Mesothelial cell of epicardium (in vitro differentiated cells): ENCODE measurements at regions not wholly inside any gene's neighbourhood (a gene's known extent, or its start where the extent isn't known, plus 50 kb on each side); places are given as distances from the start of the nearest gene placed in this dataset.
"Not testable (repeated sequence)": the region's sequence is repeated elsewhere in the genome, so short reads cannot be mapped to it uniquely, and the experiment has no call there.

Source experiments
- DNase-seq, 2 experiments: peaks; one replicate each; pipeline ENCODE4 v3.0.0; 2021; ENCODE audit warnings: low spot score in 2 of 2; ENCODE audit not compliant: unreplicated experiment in 2 of 2
- H3K27ac Mint-ChIP-seq: 2 replicates; pipeline ENCODE4 v1.8.0; 2021; ENCODE audit warnings: mixed read lengths
- H3K27me3 Mint-ChIP-seq: 2 replicates; pipeline ENCODE4 v1.8.0; 2021; ENCODE audit warnings: low read depth, mixed read lengths
- H3K36me3 Mint-ChIP-seq: 2 replicates; pipeline ENCODE4 v1.8.0; 2021; ENCODE audit warnings: mixed read lengths
- H3K4me1 Mint-ChIP-seq: 2 replicates; pipeline ENCODE4 v1.8.0; 2021; ENCODE audit warnings: mixed read lengths
- H3K4me3 Mint-ChIP-seq: 2 replicates; pipeline ENCODE4 v1.8.0; 2021; ENCODE audit warnings: mild to moderate bottlenecking, moderate library complexity, mixed read lengths
- H3K9me3 Mint-ChIP-seq: 2 replicates; pipeline ENCODE4 v1.8.0; 2021; ENCODE audit warnings: mixed read lengths
- TF ChIP-seq, protein P1 (sequence below): fragments of 200-600 bp; sonication (generic); IDR thresholded peaks from one replicate; pipeline ENCODE4 v1.5.0; 2021; ENCODE audit warnings: antibody characterized with exemption; ENCODE audit not compliant: unreplicated experiment

DNA sequence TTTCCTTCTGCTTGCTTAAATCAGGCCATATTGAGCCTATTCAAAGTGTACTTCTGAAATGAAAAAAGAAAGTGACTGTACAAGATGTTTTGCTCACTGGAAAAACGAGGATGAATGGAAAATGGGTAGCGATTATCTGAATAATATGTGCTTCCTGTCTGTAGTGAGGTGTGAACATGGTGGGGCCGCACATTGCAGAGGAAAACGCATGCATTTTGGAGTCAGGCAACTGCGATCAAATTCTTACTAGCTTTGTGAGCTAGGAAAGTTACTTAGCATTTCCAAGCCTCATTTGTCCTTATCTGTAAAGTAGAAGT is 73.0 kb upstream of the PRSS3 start:
- no peak overlapping the region for H3K4me3 Mint-ChIP-seq
- peaks cover 15% of the 10 kb centered on the region for H3K27me3 Mint-ChIP-seq
- H3K27ac Mint-ChIP-seq = no peak overlapping the region

DNA sequence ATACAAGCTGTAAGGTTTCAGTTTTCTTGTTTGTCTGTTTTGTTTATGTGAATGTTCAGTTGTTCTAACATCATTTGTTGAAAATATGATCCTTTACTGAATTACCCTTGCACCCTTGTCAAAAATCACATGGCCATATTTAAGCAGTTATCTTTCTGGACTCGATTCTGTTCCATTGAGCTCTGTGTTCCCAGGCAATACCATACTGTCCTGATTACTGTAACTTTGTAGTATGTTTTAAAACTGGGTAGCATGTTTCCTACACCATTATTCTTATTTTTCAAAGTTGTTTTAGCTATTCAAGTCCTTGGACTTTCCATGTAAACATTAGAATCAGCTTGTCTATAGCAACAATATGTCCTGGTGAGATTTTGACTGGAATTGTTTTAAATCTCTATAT is 66.7 kb upstream of the PRSS3 start:
- Mint-ChIP-seq H3K27me3 (no peaks in the 10 kb centered on the region), H3K4me1 (peaks cover 10% of the 10 kb centered on the region), H3K36me3 (no peaks in the 10 kb centered on the region), H3K9me3 (peaks cover 21% of the 10 kb centered on the region), H3K4me3 (no peak overlapping the region), H3K27ac (no peak overlapping the region)
- TF ChIP-seq, protein P1, sequence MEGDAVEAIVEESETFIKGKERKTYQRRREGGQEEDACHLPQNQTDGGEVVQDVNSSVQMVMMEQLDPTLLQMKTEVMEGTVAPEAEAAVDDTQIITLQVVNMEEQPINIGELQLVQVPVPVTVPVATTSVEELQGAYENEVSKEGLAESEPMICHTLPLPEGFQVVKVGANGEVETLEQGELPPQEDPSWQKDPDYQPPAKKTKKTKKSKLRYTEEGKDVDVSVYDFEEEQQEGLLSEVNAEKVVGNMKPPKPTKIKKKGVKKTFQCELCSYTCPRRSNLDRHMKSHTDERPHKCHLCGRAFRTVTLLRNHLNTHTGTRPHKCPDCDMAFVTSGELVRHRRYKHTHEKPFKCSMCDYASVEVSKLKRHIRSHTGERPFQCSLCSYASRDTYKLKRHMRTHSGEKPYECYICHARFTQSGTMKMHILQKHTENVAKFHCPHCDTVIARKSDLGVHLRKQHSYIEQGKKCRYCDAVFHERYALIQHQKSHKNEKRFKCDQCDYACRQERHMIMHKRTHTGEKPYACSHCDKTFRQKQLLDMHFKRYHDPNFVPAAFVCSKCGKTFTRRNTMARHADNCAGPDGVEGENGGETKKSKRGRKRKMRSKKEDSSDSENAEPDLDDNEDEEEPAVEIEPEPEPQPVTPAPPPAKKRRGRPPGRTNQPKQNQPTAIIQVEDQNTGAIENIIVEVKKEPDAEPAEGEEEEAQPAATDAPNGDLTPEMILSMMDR = no peak
- no peak for DNase-seq

More for the DNA sequence above, 73.0 kb upstream of the PRSS3 start:
- Mint-ChIP-seq H3K9me3 (peaks cover 10% of the 10 kb centered on the region), H3K4me1 (no peaks in the 10 kb centered on the region), H3K36me3 (no peaks in the 10 kb centered on the region)
- TF ChIP-seq, protein P1 = peak; percentile 15
- DNase-seq = no peak

DNA sequence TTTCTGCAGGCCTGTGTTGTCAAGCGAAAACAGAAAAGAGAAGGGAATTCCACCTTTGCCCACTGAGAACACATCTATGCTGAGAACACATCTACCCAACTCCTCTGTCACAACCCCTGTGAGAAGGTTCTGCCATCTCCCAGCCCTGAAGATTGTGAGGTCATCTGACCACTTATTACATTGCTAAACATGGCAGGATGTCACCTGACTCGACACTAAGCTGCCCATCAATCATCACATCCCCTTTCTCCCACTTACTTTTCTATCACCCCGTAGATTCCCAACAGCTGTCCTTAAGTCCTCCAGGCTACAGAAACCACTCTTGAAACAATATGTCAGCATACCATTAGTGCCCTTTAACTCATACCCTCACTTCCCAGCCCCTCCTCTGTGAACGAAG is 64.2 kb upstream of the PRSS3 start:
- Mint-ChIP-seq H3K4me3 (no peak overlapping the region), H3K9me3 (peaks cover 17% of the 10 kb centered on the region), H3K4me1 (peaks cover 10% of the 10 kb centered on the region), H3K27ac (no peak overlapping the region), H3K36me3 (no peaks in the 10 kb centered on the region), H3K27me3 (no peaks in the 10 kb centered on the region)
- DNase-seq = no peak
- TF ChIP-seq, protein P1 = no peak

GRCh38 chr9:33731625-33732024 is 63.7 kb upstream of the PRSS3 start:
- TF ChIP-seq, protein P1 = no peak
- Mint-ChIP-seq H3K27me3 (no peaks in the 10 kb centered on the region), H3K9me3 (peaks cover 17% of the 10 kb centered on the region), H3K4me1 (peaks cover 10% of the 10 kb centered on the region), H3K27ac (no peak overlapping the region), H3K4me3 (no peak overlapping the region), H3K36me3 (no peaks in the 10 kb centered on the region)
- DNase-seq = no peak

- H3K9me3 Mint-ChIP-seq, H3K27me3 Mint-ChIP-seq, H3K4me3 Mint-ChIP-seq, H3K27ac Mint-ChIP-seq, DNase-seq, H3K36me3 Mint-ChIP-seq: not testable (repeated sequence)
- H3K4me1 Mint-ChIP-seq = peaks cover 10% of the 10 kb centered on the region
Measured at GRCh38 chr9:33734247-33734940, 61.0 kb upstream of the PRSS3 start.

DNA sequence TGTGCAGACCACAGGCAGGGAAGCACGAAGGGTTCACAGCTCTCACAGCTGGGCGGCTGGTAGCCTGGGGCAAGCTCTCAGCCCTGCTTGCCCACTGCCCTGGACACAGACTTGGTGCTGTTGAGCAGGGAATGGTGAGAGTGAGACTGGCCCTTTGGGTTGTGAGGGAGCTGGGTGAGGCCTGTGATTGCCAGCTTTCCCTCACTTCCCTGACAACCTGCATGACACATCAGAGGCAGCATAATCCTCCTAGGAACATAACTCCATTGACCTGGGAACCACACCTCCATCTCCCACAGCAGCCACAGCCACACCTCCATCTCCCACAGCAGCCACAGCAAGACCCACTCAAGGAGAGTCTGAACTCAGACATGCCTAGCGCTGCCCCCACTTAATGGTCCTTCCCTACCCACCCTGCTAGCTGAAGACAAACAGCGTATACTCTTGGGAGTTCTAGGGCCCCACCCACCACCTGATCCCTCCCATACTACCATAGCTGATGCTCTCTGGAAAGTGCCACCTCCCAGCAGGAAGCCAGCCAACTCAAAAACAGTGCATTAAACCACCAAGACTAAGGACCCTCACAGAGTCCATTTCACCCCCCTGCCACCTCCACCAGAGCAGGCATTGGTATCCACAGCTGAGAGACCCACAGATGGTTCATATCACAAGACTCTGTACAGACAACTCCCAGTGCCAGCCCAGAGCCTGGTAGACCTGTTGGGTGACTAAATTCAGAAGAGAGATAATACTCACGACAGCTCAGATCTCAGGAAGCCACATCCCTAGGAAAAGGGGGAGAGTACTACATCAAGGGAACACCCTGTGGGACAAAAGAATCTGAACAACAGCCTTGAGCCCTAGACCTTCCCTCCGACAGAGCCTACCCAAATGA is 60.2 kb upstream of the PRSS3 start:
- not testable (repeated sequence) for H3K27me3 Mint-ChIP-seq, H3K27ac Mint-ChIP-seq, H3K4me3 Mint-ChIP-seq, H3K9me3 Mint-ChIP-seq, DNase-seq, H3K36me3 Mint-ChIP-seq
- H3K4me1 Mint-ChIP-seq = peaks cover 10% of the 10 kb centered on the region
